Esophagus muscularis mucosa (tissue), 4 donors: ENCODE measurements at regions not wholly inside any gene's neighbourhood (a gene's known extent, or its start where the extent isn't known, plus 50 kb on each side); places are given as distances from the start of the nearest gene placed in this dataset.

Source experiments
- DNase-seq: peaks from one replicate; pipeline ENCODE4 v3.0.0-alpha.2; 2017; ENCODE audit errors: extremely low spot score
- H3K27ac ChIP-seq, 4 donors: fragments of 200-600 bp; sonication (generic); replicated peaks in 1 of 4; 1 replicate in 3 of 4; 2 replicates in 1 of 4; pipeline ENCODE4 v1.5.1; 2016 to 2019; ENCODE audit warnings: mild to moderate bottlenecking in 1 of 4
- H3K27me3 ChIP-seq, 4 donors: fragments of 200-600 bp; sonication (generic); one replicate each; pipeline versions ENCODE4 v1.5.1 to v1.6.0; 2016 to 2019
- H3K36me3 ChIP-seq, 4 donors: fragments of 200-600 bp; sonication (generic); one replicate each; pipeline ENCODE4 v1.5.1; 2016 to 2019
- H3K4me1 ChIP-seq, 4 donors: fragments of 200-600 bp; sonication (generic); one replicate each; pipeline ENCODE4 v1.5.1; 2016 to 2019
- H3K4me3 ChIP-seq, 4 donors: fragments of 200-600 bp; sonication (generic); 1 replicate in 2 of 4; 2 replicates in 2 of 4; pipeline ENCODE4 v1.5.1; 2016 to 2019; ENCODE audit warnings: mild to moderate bottlenecking in 4 of 4, moderate library complexity in 1 of 4
- H3K9me3 ChIP-seq, 4 donors: fragments of 200-600 bp; sonication (generic); 1 replicate in 3 of 4; 2 replicates in 1 of 4; pipeline ENCODE4 v1.5.1; 2016 to 2019
- EP300 ChIP-seq: sonication (generic); formaldehyde crosslinking; IDR thresholded peaks from one replicate; pipeline ENCODE4 v1.6.1; 2017; ENCODE audit warnings: antibody characterized with exemption
- POLR2A ChIP-seq: fragments of 450-650 bp; IDR thresholded peaks from one replicate; pipeline ENCODE4 v1.6.1; 2017; ENCODE audit warnings: antibody characterized with exemption, moderate library complexity, mild to moderate bottlenecking, low read depth
- POLR2AphosphoS5 ChIP-seq, 2 donors: sonication (generic); formaldehyde crosslinking; IDR thresholded peaks; one replicate each; pipeline ENCODE4 v1.6.1; 2017; ENCODE audit warnings: antibody characterized with exemption in 2 of 2
- WGBS: methylation state at CpG from one replicate; pipeline ENCODE4 v1.1.5; 2018; 5-methylcytosine and 5-hydroxymethylcytosine counted together
- intact Hi-C: fragments of 100-400 bp; cut with DNase I; formaldehyde crosslinking; loops from one replicate; pipeline ENCODE4 v1.15.1; 2023
- small RNA-seq, 3 donors: library from RNA; depleted of rRNA; stranded (forward); fragments of <200 nt; gene quantifications; one replicate each; pipeline ENCODE3, GENCODE V24; 2016
- TF ChIP-seq, protein P1 (sequence below), 3 experiments: fragments of 200-600 bp in 2 of 3; fragments of 450-650 bp in 1 of 3; sonication (generic) in 2 of 3; IDR thresholded peaks; one replicate each; pipeline ENCODE4 v1.5.1; 2017 to 2019; ENCODE audit warnings: antibody characterized with exemption in 3 of 3, mild to moderate bottlenecking in 2 of 3, moderate library complexity in 1 of 3

GRCh38 chr11:30174265-30175020, 56.4 kb upstream of the FSHB start:
- WGBS, result 48% methylated on average over 2 of the region's 2 CpGs

More at GRCh38 chr11:30174265-30175020, 56.4 kb upstream of the FSHB start:
- DNase-seq, result no peak
- no peaks in the 10 kb centered on the region for H3K27me3 ChIP-seq
- H3K4me3 ChIP-seq, result no peak overlapping the region
- peaks cover 0 to 27% (median 16%) of the 10 kb centered on the region in 4 donors for H3K4me1 ChIP-seq
- intact Hi-C loops, result no loop called here
- TF ChIP-seq, protein P1, sequence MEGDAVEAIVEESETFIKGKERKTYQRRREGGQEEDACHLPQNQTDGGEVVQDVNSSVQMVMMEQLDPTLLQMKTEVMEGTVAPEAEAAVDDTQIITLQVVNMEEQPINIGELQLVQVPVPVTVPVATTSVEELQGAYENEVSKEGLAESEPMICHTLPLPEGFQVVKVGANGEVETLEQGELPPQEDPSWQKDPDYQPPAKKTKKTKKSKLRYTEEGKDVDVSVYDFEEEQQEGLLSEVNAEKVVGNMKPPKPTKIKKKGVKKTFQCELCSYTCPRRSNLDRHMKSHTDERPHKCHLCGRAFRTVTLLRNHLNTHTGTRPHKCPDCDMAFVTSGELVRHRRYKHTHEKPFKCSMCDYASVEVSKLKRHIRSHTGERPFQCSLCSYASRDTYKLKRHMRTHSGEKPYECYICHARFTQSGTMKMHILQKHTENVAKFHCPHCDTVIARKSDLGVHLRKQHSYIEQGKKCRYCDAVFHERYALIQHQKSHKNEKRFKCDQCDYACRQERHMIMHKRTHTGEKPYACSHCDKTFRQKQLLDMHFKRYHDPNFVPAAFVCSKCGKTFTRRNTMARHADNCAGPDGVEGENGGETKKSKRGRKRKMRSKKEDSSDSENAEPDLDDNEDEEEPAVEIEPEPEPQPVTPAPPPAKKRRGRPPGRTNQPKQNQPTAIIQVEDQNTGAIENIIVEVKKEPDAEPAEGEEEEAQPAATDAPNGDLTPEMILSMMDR (IDR thresholded peaks at IDR 0.05), result no peak
- TF ChIP-seq EP300 (no peak), POLR2AphosphoS5 (IDR thresholded peaks at IDR 0.05) (no peak), POLR2A (no peak)
- no peaks in the 10 kb centered on the region for H3K36me3 ChIP-seq
- H3K9me3 ChIP-seq, result no peaks in the 10 kb centered on the region
- peak overlapping the region in 2 of 4 donors; percentile 27 to 32 for H3K27ac ChIP-seq

Small RNA genes in the stretch of these regions (small RNA-seq; reads per million reads assigned to genes)
- 0 reads per million in 3 donors for gene AL358944.1
